PFSK-1 (cell line): ENCODE measurements at regions not wholly inside any gene's neighbourhood (a gene's known extent, or its start where the extent isn't known, plus 50 kb on each side); places are given as distances from the start of the nearest gene placed in this dataset.

Experiments
- FOXP2 ChIP-seq: optimal IDR thresholded peaks from 2 replicates; pipeline ENCODE3; 2011; ENCODE audit warnings: borderline replicate concordance, control low read depth, inconsistent platforms; ENCODE audit not compliant: insufficient read depth; ENCODE audit errors: extremely low read length, extremely low read depth
- POLR2AphosphoS5 ChIP-seq: IDR thresholded peaks from 2 replicates; pipeline ENCODE4 v1.6.1; 2012; ENCODE audit warnings: low read depth, mild to moderate bottlenecking, control low read depth, low read length, moderate library complexity
- REST ChIP-seq, 2 experiments: IDR thresholded peaks; 2 replicates each; pipeline versions ENCODE4 v1.6.1 to v1.8.0; 2011 to 2012; ENCODE audit warnings: low read depth in 2 of 2, low read length in 2 of 2, control low read depth in 1 of 2, inconsistent platforms in 1 of 2, mild to moderate bottlenecking in 1 of 2, moderate library complexity in 1 of 2; ENCODE audit not compliant: insufficient read depth in 1 of 2
- SIN3A ChIP-seq: IDR thresholded peaks from 2 replicates; pipeline ENCODE4 v1.6.1; 2012; ENCODE audit warnings: mild to moderate bottlenecking, low read length, moderate library complexity, borderline replicate concordance; ENCODE audit not compliant: insufficient read depth
- TAF1 ChIP-seq: IDR thresholded peaks from 2 replicates; pipeline ENCODE4 v1.6.1; 2012; ENCODE audit warnings: low read length, control low read depth, borderline replicate concordance; ENCODE audit not compliant: insufficient read depth

- no peak for TF ChIP-seq REST (IDR thresholded peaks at IDR 0.05; ENCODE audit: insufficient read depth in 1 of 2, low read depth in 2 of 2, low read length in 2 of 2)
- TF ChIP-seq TAF1, result no peak
- no peak for TF ChIP-seq SIN3A
- TF ChIP-seq POLR2AphosphoS5, result no peak
- no peak for TF ChIP-seq FOXP2
Measured at GRCh38 chr1:244218220-244218619, 167.1 kb downstream of the ZBTB18 start.
